ENCODE measurements at regions not wholly inside any gene's neighbourhood (a gene's known extent, or its start where the extent isn't known, plus 50 kb on each side); places are given as distances from the start of the nearest gene placed in this dataset.
"Not testable (repeated sequence)": the region's sequence is repeated elsewhere in the genome, so short reads cannot be mapped to it uniquely, and the experiment has no call there.

DNA sequence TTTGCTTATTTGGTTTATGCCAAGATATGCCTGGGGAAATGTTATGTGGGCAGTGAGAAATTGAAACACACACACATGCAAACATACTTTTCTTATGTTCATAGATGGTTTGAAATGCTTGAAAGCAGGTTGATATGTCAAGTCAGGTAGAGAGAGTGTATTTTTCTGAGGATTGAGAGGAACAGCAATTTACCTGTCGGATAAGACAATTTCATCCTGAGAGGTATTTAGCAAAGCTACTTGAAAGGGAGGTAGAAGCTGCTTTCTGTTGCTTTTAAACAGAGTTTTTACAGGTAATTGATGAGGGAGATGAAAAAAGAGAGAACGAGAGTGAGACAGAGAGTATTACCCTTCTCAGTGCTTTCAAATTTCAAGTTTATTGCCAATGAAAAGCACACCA is 854.3 kb downstream of the CDH8 start:
- no peak for DNase-seq (ENCODE audit: low read depth in 2 of 2)

DNA sequence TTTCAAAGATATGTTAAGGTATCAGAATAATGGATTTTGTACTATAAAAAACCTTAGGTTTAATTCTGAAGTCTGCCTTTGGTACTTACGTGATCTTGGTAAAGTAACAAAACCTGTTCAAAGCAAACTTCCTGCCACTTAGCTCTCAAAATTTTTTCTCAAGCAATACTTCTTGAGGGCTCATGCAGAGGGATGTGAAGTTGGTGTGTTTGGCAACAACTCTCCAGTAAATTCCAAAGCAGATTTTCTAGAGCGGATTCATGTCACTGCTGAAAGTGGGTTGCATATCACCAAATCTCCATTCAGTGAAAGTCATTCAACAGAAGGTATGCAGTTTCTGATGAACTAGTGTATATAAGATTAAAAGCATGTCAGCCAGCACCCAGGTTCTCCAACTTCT is 856.7 kb downstream of the CDH8 start:
- DNase-seq (ENCODE audit: low read depth in 2 of 2), result no peak

DNA sequence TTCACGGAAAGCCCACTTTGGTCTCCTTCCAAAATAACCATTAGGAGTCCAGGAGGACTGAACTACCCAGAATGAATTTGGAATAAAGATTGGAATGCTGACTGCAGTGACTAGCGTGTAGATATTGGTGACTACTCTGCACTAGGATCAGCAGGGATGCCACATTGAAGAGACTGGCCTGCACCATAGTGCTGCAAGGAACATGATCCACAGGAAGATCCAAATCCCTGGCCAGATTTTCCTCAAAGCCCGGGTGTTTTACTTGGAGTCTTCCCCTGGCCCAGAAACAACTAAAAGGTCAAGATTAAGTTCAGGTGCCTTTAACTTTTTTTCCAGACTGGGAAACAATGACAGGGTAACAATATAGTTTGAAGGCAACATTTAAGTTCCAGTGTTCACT is 870.4 kb downstream of the CDH8 start:
- DNase-seq (ENCODE audit: low read depth in 2 of 2), result no peak

DNA sequence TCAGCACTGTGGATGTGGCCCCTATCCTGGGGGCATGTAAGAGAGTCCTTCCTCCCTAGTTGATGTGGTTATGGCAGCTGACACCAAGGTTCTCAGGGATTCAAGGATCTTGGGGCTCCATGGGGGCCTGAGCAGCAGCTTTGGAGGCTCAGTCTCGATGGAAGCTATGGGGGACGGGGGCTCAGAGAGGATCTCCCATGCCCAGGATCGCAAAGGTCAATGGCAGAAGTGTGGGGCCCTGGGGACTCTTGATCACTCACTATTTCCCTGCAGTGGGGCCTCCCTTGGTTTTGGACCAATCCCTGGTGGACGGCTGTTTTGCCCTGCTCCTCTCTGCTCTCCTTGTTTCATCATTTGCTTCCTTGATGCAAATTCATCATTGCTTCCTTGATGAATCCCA is 885.9 kb downstream of the CDH8 start:
- DNase-seq (ENCODE audit: low read depth in 2 of 2), result no peak

DNA sequence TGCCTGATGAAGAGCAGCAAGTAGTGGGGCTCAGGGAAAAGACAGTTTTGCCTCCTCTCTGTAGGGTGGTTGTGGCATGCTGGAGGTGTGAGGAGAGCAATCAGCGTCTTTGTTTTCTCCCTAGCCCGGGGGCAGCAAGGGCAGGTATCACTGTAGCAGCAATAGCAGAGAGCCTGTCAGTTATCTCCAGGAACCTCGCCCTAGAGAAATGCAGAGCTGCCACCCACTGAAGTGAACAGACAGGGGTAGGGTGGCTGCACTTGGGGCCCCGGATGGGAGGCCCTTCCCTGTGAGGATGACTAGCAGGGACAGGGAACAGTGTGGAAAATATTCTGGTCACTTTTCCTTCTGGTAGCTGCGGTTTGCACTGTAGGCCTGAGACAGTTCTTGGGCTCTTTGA is 886.5 kb downstream of the CDH8 start:
- DNase-seq (ENCODE audit: low read depth in 2 of 2), result no peak

DNA sequence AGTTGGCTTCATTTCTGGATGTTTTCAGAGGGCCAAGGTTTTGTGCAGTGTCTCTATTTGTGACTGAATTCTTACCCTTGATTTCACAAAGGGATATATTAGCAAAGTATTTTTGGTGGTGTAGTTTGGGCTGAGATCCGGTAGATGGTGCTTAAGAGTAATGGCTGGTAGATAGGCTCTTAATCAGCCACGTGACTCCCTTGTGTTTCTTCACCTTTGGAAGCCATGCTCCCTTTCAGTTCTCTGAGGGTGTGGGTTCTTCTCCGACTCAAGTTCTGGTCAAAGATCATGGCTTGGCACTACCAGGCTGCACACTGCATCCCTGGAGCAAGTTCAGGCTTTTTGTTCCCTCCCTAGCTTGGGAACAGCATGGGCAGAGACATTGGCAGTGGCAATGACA is 887.3 kb downstream of the CDH8 start:
- no peak for DNase-seq (ENCODE audit: low read depth in 2 of 2)

DNA sequence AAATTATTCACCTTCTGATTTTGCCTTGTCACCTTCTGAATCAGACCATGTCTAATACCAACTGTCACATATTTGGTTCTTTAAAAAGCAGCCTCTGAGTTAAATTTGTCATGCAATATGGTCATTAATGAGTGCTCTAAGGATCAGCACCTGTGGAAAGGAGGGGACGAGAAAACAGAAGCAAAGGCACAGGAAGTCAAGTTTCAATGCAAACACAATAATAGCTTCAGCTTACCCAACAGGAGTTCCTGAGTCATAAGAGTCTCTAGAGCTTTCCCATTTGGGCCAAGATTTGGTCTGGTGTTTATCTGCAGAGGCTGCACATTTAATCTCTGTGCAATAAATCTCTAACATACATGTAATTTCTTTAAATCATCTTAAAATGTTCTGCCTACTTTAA is 889.8 kb downstream of the CDH8 start:
- DNase-seq (ENCODE audit: low read depth in 2 of 2), result no peak

DNA sequence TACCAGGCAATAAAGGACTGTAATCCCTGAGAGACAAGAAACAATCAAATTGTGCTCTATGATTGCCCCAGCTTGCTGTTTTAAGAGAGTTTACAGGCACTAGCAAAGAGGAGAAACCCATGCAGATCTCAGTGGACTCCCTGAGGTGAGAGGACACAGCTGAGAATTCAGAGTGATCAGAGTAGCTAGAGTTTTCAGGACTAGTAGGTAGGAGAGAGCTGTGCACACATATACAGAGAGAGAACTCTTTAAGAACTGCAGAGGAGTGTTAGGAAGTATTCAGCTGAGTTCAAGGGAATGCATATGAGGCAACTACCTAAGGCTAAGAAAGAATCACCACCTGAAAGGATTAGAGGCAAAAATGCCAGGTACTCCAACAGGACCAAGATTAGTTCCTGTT is 904.8 kb downstream of the CDH8 start:
- no peak for DNase-seq (ENCODE audit: low read depth in 2 of 2)

DNA sequence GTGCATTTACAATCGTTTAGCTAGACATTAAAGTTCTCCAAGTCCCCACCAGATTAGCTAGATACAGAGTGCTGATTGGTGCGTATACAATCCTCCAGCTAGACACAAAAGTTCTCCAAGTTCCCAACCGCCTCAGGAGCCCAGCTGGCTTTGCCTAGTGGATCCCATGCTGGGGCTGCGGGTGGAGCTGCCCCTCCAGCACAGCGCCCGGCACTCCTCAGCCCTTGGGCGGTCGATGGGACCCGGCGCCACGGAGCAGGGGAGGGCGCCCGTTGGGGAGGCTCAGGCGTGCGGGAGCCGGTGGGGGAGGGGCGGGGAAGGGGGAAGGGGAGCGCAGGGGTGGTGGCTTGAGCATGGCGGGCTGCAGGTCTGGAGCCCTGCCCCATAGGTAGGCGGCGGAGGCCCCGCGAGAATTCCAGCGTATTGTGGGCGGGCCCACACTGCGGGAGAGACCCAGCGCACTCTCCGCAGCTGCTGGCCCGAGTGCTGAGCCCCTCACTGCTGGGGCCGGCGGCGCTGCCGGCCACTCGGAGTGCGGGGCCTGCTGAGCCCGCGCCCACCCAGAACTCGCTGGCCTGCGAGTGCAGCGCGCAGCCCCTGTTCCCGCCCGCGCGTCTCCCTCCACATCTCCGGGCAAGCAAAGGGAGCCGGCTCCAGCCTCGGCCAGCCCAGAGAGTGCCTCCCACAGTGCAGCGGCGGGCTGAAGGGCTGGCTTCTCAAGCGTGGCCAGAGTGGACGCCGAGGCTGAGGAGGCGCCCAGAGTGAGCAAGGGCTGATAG is 907.5 kb downstream of the CDH8 start:
- DNase-seq (ENCODE audit: low read depth in 2 of 2), result no peak

DNA sequence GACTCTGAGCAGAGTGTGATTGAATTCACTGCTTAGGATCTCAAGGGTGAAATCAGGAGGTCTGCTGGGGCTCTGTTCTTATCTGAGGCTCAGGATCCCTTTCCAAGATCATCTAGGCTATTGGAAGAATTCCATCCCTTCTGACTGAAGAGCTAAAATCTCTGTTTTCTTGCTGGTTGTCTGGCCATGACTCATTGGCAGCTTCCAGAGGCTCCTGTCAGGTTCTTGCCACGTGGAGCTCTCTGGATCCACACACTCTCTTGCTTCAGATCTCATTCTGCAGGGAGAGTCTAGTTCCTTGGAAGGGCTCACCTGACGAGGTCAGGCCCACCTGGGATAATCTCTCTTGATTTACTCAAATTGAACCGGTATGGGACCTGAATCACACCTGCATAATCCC is 930.7 kb downstream of the CDH8 start:
- DNase-seq (ENCODE audit: low read depth in 2 of 2), result no peak

DNA sequence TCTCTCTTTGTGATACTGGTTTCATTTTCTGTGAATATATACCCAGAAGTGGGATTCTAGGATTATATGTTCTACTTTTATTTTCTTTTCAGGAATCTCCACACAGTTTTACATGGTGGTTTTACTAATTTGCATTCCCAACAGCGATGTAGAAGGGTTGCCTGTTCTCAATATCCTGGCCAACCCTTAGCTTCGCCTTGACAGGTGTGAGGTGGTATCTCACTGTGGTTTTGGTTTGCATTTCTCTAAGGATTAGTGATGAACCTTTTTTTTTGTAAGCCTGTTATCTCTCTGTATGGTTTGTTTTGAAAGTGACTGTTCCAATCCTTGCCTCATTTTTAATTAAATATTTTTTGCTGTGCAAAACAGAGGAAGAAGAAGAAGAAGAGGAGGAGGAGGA is 937.7 kb downstream of the CDH8 start:
- no peak for DNase-seq (ENCODE audit: low read depth in 2 of 2)

DNA sequence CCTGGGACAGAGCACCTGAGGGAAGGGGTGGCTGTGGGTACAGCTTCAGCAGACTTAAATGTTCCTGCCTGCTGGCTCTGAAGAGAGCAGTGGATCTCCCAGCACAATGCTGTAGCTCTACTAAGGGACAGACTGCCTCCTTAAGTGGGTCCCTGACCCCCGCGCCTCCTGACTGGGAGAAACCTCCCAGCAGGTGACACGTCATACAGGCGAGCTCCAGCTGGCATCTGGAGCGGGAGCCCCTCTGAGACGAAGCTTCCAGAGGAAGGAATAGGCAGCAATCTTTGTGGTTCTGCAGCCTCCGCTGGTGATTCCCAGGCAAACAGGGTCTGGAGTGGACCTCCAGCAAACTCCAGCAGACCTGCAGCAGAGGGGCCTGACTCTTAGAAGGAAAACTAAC is 944.9 kb downstream of the CDH8 start:
- not testable (repeated sequence) for DNase-seq (ENCODE audit: low read depth in 2 of 2)

DNA sequence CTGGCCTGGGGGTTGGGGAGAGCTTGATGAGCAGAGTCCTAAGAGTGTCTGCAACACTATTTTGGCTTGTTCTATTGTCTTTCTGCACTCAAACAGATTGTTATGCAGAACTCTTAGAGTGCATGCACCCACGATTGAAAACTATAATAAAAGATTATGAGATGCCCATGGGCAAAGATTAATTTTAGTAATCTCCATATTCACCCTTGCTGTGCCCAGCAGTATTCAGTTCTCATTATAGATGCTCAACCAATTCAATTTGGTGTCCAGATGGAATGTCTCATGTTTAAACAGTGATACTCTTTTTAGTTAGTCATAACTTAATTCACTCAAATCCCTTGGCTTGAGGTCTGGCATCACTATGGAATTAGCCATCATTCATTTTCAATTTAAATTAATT is 952.5 kb downstream of the CDH8 start:
- DNase-seq (ENCODE audit: low read depth in 2 of 2), result no peak

DNA sequence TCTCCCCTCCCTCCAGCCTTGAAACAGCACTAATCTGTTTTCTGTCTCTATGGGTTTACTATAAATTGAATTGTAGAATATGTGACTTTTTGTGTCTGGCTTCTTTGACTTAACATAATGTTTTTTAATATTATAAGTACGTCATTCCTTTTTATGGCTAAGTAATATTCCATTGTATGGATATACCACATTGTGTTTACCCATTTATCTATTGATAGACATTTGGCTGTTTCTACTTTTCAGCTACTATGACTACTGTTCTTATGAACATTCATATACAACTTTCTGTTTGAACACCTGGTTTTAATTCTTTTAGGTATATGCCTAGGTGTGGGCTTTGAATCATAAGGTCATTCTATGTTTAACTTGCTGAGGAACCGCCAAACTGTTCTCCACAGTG is 961.9 kb downstream of the CDH8 start:
- DNase-seq (ENCODE audit: low read depth in 2 of 2), result no peak

DNA sequence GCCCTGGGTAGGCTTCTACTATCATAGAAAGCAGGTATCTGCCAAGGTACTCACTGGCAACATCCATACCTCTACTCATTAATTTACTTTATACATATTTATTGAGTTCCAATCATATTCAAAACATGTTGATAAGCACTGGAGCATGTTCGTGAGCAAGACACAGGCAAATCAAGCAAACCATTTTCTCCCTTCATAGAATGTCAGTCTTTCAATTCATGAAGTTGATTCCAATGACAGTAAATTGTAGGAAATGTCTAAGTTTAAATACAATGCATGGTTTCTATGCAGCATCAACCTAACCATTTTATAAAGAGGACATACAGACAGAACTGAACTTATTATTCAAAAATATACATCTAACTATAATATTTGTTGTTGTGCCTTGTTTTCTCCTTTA is 978.6 kb downstream of the CDH8 start:
- no peak for DNase-seq (ENCODE audit: low read depth in 2 of 2)

DNA sequence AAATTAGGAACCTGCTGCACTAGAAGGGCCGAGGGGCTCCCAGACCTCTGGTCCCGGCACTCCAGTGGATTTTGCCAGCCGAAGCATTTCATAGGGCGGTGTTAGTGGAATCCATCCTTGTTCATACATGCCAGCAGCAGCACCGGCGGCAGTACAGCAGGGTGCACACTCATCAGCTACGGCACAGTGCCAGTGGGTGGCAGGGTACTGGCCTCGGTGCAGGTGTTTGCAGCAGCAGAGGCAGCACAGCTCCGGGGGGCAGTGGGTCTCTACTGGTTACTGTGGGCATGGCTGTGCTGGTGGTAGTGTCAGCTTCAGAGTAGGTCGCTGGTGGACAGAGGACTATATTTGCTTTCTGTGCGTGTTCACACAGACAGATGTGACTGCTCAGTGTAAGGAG is 985.7 kb downstream of the CDH8 start:
- no peak for DNase-seq (ENCODE audit: low read depth in 2 of 2)

DNA sequence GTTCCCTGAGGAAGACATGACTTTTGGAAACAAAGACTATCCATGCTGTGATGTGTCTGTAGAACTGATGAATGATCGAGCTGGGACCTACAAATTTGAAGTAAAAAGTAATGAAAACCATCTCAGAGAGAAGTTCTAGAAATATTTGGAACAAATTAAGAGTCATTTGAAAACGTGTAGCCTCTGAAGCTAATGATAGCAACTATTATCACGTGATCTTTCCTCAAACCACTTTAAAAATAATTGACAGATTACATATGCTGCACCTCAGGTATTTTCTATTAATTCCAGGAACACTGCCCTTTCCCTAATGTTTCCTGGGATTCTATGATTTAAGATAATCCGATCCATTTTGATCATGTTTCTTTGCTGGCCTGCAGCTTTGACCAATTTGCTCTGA is 990.3 kb downstream of the CDH8 start:
- DNase-seq (ENCODE audit: low read depth in 2 of 2), result no peak

DNA sequence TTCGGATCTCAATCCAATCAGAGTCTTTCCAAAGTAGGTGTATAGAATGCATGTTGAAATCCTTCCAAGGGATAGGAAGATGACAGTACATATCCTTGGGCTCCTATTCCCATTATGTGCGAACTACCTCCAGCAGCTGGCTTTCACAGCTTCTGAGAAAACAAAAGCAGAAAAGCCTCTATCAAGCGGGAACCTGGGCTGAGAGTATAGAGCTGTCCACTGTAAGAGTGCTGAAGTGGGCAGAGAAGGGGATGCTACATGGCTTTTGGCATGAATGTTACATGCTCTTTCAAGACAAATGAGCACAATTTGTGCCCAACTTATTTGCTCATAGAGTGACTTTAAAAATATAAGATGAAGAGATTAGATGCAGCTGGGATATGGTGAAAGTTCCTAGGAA is 993.5 kb downstream of the CDH8 start:
- no peak for DNase-seq (ENCODE audit: low read depth in 2 of 2)

DNA sequence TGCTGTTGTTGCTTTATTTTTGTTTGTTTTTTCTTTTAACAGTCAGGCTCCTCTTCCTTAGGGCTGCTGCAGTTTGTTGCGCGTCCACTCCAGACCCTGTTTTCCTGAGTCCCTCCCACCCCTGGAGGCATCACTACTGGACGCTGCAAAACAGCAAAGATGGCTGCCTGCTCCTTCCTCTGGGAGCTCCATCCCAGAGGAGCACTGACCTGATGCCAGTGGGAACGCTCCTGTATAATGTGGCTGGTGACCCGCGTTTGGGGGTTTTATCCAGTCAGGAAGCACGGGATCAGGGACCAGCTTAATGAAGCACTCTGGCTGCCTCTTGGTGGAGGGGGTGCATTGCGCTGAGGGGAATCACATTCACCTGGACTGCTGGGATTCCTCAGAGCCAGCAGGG is 1005.6 kb downstream of the CDH8 start:
- DNase-seq (ENCODE audit: low read depth in 2 of 2), result no peak

DNA sequence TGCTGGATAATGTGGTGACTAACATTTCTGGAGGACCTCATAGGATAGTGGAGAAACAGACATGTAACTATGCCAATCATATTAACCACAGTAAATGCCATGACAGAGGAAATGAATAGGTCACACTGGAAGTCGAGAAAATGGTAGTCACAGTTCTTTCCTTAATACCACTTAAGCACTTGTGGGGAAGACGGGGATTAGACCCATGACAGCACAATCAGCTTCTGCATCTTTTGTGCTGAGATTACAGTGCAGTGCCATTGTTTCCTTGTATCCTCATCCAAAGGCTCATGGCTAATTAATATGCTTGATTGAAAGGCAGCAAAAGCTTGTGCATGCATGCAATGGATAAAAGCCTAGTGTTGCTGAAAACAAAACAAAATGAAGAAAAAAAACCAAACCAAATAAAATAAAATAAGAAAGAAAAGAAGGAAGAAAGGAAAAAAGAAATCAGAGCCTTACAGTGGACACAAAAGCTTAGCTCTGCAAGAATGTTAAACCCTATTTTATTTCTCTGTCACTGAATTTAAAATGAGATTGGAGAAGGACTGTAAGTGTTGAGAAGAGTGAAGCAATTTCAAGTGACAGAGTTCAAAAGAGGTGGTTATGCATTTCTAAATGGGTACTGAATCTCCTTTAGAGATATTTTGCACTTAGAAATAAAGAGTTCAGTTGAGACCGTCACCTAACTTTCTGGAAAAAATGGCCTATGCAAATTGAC is 1011.9 kb downstream of the CDH8 start:
- DNase-seq (ENCODE audit: low read depth in 2 of 2), result no peak

DNA sequence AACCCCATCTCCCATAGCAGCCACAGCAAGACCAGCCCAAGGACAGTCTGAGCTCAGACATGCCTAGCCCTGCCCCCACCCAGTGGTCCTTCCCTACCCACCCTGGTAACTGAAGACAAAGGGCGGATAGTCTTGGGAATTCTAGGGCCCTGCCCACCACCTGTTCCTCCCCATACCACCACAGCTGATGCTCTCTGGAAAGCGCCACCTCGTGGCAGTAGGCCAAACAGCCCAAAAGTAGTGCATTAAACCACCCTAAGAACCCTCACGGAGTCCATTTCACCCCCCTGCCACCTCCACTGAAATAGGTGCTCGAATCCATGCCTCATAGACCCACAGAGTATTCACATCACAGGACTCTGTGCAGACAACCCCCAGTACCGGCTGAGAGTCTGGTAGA is 1021.4 kb downstream of the CDH8 start:
- no peak for DNase-seq (ENCODE audit: low read depth in 2 of 2)

DNA sequence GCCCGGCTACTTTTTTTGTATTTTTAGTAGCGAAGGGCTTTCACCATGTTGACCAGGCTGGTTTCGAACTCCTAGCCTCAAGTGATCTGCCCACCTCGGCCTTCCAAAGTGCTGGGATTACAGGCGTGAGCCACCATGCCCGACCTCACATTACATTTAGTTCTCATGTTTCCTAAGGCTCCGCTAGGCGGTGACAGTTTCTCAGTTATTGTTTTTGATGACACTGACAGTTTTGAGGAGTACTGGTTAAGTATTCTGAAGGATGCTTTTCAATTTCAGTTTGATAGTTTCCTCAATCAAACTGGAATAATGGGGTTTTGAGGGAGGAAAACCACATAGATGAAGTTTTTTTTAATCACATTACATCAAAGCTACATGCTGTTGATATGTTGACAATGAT is 1028.5 kb downstream of the CDH8 start:
- no peak for DNase-seq (ENCODE audit: low read depth in 2 of 2)

DNA sequence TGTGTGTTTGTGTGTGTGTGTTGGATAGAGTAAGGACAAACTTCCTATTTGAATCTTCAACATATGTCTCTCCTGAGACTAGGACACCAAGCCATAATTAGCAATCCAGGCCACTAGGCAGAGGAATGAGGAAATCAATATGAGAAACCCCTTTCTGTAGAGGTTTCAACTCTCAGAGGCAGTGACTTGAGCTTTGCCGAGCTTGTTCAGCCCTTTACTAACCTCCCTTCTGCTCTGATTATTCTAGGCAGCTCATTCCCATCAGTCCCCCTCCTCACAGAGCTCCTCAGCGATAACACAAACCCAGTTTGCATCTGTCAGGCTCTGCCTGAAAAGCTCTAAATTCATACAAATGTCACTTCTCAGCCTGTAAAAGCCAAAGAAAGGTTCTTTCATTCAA is 1030.3 kb downstream of the CDH8 start:
- no peak for DNase-seq (ENCODE audit: low read depth in 2 of 2)

Data from stimulated activated CD4-positive, alpha-beta T cell treated with anti-CD3 and anti-CD28 coated beads, Interleukin-4, amount 100 ng/mL, for 48 hours (primary cell).